Ovary (tissue), 3 donors: ENCODE measurements at regions not wholly inside any gene's neighbourhood (a gene's known extent, or its start where the extent isn't known, plus 50 kb on each side); places are given as distances from the start of the nearest gene placed in this dataset.

ENCODE experiments used
- POLR2A ChIP-seq: fragments of 450-650 bp; IDR thresholded peaks from one replicate; pipeline ENCODE4 v1.6.1; 2017; ENCODE audit warnings: antibody characterized with exemption, mild to moderate bottlenecking, moderate library complexity
- TF ChIP-seq, protein P1 (sequence below), 3 donors: fragments of 450-650 bp in 2 of 3; fragments of 200-600 bp in 1 of 3; IDR thresholded peaks; one replicate each; pipeline versions ENCODE4 v1.5.1 to v1.8.0; 2016 to 2022; ENCODE audit warnings: antibody characterized with exemption in 3 of 3, mild to moderate bottlenecking in 1 of 3
- donor health status: DM: no; HTN: no; CAD: no.

DNA sequence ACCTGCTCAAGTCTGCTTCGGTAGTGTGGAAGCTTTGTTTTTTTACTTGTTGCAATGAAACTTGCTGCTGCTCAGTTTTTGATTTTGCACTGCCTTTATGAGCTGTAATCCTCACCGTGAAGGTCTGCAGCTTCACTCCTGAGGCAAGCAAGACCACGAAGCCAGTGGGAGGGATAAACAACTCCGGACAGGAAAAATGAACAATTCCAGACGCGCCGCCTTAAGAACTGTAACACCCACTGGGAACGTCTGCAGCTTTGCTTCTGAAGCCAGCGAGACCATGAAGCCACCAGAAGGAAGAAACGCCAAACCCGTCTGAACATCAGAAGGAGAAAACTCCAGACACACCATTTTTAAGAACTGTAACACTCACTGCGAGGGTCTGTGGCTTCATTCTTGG, 245.7 kb upstream of the REG3G start:
- TF ChIP-seq, protein P1, sequence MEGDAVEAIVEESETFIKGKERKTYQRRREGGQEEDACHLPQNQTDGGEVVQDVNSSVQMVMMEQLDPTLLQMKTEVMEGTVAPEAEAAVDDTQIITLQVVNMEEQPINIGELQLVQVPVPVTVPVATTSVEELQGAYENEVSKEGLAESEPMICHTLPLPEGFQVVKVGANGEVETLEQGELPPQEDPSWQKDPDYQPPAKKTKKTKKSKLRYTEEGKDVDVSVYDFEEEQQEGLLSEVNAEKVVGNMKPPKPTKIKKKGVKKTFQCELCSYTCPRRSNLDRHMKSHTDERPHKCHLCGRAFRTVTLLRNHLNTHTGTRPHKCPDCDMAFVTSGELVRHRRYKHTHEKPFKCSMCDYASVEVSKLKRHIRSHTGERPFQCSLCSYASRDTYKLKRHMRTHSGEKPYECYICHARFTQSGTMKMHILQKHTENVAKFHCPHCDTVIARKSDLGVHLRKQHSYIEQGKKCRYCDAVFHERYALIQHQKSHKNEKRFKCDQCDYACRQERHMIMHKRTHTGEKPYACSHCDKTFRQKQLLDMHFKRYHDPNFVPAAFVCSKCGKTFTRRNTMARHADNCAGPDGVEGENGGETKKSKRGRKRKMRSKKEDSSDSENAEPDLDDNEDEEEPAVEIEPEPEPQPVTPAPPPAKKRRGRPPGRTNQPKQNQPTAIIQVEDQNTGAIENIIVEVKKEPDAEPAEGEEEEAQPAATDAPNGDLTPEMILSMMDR (IDR thresholded peaks at IDR 0.05) = no peak
- TF ChIP-seq POLR2A = no peak
